ENCODE measurements at regions not wholly inside any gene's neighbourhood (a gene's known extent, or its start where the extent isn't known, plus 50 kb on each side); places are given as distances from the start of the nearest gene placed in this dataset.

DNA sequence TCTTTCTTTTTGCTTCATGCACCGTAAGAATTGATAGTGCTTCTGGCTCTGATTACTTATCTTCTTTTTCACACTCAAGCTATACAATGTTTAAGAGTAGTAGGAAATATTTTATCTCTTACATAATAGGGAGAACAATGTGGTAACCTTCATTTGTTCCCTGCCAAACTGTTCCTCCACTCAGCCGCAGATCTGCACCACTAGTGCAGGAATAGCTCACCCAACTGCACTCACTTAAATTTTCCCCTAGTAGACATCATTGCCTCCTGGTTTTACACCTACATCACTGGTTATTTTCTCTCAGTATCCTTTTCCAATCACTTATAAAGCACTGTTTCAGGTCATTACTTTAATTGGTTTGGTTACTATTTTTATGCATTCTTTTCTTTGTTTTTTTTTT is 283.5 kb upstream of the ZNF804A start:
- TF ChIP-seq POLR2AphosphoS5 (IDR thresholded peaks at IDR 0.05; ENCODE audit: borderline replicate concordance, low read depth, low read length) (no peak), EZH2 (IDR thresholded peaks at IDR 0.05) (no peak), FOXP2 (optimal IDR thresholded peaks at IDR 0.05; ENCODE audit: control extremely low read depth, extremely low read length, insufficient read depth) (no peak)
